DOHH2 (cell line): ENCODE measurements at regions not wholly inside any gene's neighbourhood (a gene's known extent, or its start where the extent isn't known, plus 50 kb on each side); places are given as distances from the start of the nearest gene placed in this dataset.

Experiments used
- EZH2phosphoT487 ChIP-seq: fragments of 200-600 bp; sonication (generic); IDR thresholded peaks from 2 replicates; pipeline ENCODE4 v1.6.1; 2017; ENCODE audit warnings: borderline replicate concordance, mild to moderate bottlenecking, antibody characterized with exemption, low read length, moderate library complexity, mixed read lengths
- TF ChIP-seq, protein P1 (sequence below): fragments of 200-600 bp; sonication (generic); IDR thresholded peaks from one replicate; pipeline ENCODE4 v1.5.1; 2014; ENCODE audit warnings: antibody characterized with exemption, mild to moderate bottlenecking, low read depth, low read length; ENCODE audit not compliant: poor library complexity, severe bottlenecking

- TF ChIP-seq, protein P1, sequence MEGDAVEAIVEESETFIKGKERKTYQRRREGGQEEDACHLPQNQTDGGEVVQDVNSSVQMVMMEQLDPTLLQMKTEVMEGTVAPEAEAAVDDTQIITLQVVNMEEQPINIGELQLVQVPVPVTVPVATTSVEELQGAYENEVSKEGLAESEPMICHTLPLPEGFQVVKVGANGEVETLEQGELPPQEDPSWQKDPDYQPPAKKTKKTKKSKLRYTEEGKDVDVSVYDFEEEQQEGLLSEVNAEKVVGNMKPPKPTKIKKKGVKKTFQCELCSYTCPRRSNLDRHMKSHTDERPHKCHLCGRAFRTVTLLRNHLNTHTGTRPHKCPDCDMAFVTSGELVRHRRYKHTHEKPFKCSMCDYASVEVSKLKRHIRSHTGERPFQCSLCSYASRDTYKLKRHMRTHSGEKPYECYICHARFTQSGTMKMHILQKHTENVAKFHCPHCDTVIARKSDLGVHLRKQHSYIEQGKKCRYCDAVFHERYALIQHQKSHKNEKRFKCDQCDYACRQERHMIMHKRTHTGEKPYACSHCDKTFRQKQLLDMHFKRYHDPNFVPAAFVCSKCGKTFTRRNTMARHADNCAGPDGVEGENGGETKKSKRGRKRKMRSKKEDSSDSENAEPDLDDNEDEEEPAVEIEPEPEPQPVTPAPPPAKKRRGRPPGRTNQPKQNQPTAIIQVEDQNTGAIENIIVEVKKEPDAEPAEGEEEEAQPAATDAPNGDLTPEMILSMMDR = no peak
- TF ChIP-seq EZH2phosphoT487 = no peak
Measured at GRCh38 chr5:53392073-53392472, 88.4 kb upstream of the FST start.
